ENCODE measurements at regions not wholly inside any gene's neighbourhood (a gene's known extent, or its start where the extent isn't known, plus 50 kb on each side); places are given as distances from the start of the nearest gene placed in this dataset.

DNA sequence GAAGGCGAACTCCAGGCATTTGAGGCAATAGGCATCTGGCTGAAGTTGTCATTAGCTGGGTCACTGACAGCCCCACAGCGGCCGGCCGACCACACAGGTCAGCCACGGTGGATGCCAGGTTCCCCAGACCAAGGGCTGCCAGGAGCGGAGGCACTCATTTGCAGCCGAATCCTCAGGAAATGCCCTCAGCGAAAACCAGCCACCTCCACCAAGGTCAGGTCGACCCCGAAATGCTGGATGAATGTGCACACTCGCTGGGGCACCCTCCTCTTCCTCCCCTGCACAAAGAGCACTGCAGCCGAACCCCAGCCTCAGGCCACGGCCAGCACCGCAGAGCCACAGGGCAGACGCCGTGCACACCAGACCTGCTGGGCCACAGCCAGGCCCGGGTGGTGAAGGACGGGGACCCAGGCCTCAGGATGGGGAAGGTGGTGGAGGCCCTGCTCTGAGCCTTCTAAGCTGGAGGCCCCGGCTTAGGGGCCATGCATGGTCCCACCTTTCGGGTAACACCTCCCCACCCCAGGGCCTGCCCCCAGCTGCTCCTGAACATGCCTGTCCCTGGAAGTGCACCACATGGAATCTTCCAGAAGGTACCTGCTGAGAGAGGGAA lies 206.0 kb downstream of the BRD1 start:
- ATAC-seq (ENCODE audit: low read depth) (no peak), DNase-seq (no peak)
- no peak overlapping the region for H3K4me3 ChIP-seq (ENCODE audit: insufficient read depth, low read depth, low read length)
- no peaks in the 10 kb centered on the region for H3K27me3 ChIP-seq (ENCODE audit: control insufficient read depth, insufficient read depth, low read length)
- ChIA-PET POLR2A (ENCODE audit: unreplicated experiment) (no interaction called here), CTCF (no interaction called here)
- no peak overlapping the region for H4K91ac ChIP-seq (ENCODE audit: insufficient read depth, low read depth, low read length)
- no peak overlapping the region for H3K18ac ChIP-seq (ENCODE audit: low read depth, low read length)
- TF ChIP-seq CEBPB (IDR thresholded peaks at IDR 0.05; ENCODE audit: low read depth, low read length), result no peak
- TF ChIP-seq SMC3 (IDR thresholded peaks at IDR 0.05; ENCODE audit: low read depth, low read length), result no peak
- TF ChIP-seq MAFK (IDR thresholded peaks at IDR 0.05; ENCODE audit: low read depth, low read length), result no peak
- no CpG with 5 or more reads among the region's 20 CpGs for WGBS, 2 experiments (ENCODE audit: extremely low coverage in 2 of 2, insufficient read length in 1 of 2)
- H3K4ac ChIP-seq (ENCODE audit: low read depth, low read length), result no peak overlapping the region
- no peak overlapping the region for H3K23ac ChIP-seq (ENCODE audit: low read depth, low read length)
- no peak overlapping the region for H4K5ac ChIP-seq (ENCODE audit: low read depth, low read length)
- no TSS peak for BruUV-seq (replicated peaks)
- no peak overlapping the region for H2AK5ac ChIP-seq (ENCODE audit: low read depth, low read length)
- no peak overlapping the region for H2BK20ac ChIP-seq (ENCODE audit: low read depth, low read length)
- dilution Hi-C loops (cut with HindIII; ENCODE audit: low sequenced_read_pairs, unreplicated experiment), result no loop called here
- no peak overlapping the region for H3K4me2 ChIP-seq (ENCODE audit: low read depth, low read length)
- H3K79me1 ChIP-seq (ENCODE audit: low read depth in 1 of 2, low read length in 2 of 2), result no peaks in the 10 kb centered on the region
- no peak overlapping the region for H3K27ac ChIP-seq (ENCODE audit: insufficient read depth, low read length)
- no peak overlapping the region for H2AK9ac ChIP-seq (replicated peaks; ENCODE audit: low read depth, low read length, poor library complexity)
- no peaks in the 10 kb centered on the region for H4K20me1 ChIP-seq (ENCODE audit: insufficient read depth, low read length)
- H2BK15ac ChIP-seq (ENCODE audit: low read depth, low read length), result no peak overlapping the region
- no peaks in the 10 kb centered on the region for H3K36me3 ChIP-seq (ENCODE audit: control insufficient read depth, insufficient read depth, low read length)
- H3K14ac ChIP-seq (replicated peaks; ENCODE audit: low read depth, low read length), result no peak overlapping the region
- no peaks in the 10 kb centered on the region for H3K4me1 ChIP-seq (ENCODE audit: control insufficient read depth, insufficient read depth, low read length)
- H3K9me3 ChIP-seq (ENCODE audit: control insufficient read depth, insufficient read depth, low read length), result peaks cover 48% of the 10 kb centered on the region
- no peak overlapping the region for H4K8ac ChIP-seq (ENCODE audit: low read depth in 2 of 2, low read length in 2 of 2)
- no peak overlapping the region for H2AFZ ChIP-seq (replicated peaks; ENCODE audit: low read length, poor library complexity)
- H3K9ac ChIP-seq (ENCODE audit: low read depth, low read length), result no peak overlapping the region
- intact Hi-C loops (cut with micrococcal nuclease), result no loop called here
- H3K9me1 ChIP-seq (ENCODE audit: insufficient read depth, low read length), result no peaks in the 10 kb centered on the region
- no peak overlapping the region for H2BK120ac ChIP-seq (ENCODE audit: low read depth, low read length)
- H3K56ac ChIP-seq (ENCODE audit: extremely low read depth, insufficient read depth, low read length), result no peak overlapping the region
- in situ Hi-C loops (cut with MboI; ENCODE audit: low sequenced_read_pairs), result no loop called here
- no peak overlapping the region for H2BK5ac ChIP-seq (ENCODE audit: low read depth, low read length, poor library complexity, severe bottlenecking)

Data from IMR-90 (cell line).